Thyroid gland (tissue), 4 donors: ENCODE measurements at regions not wholly inside any gene's neighbourhood (a gene's known extent, or its start where the extent isn't known, plus 50 kb on each side); places are given as distances from the start of the nearest gene placed in this dataset.

Experiments used
- DNase-seq, 2 donors: peaks; one replicate each; pipeline ENCODE4 v3.0.0-alpha.2; 2019
- H3K27ac ChIP-seq, 3 donors: fragments of 200-600 bp; sonication (generic); 1 replicate in 2 of 3; 2 replicates in 1 of 3; pipeline ENCODE4 v1.5.1; 2016 to 2019; ENCODE audit warnings: mild to moderate bottlenecking in 1 of 3, moderate library complexity in 1 of 3
- H3K27me3 ChIP-seq: fragments of 200-600 bp; sonication (generic); one replicate; pipeline ENCODE4 v1.5.1; 2019
- H3K36me3 ChIP-seq, 2 donors: fragments of 200-600 bp; sonication (generic); one replicate each; pipeline ENCODE4 v1.5.1; 2016 to 2019
- H3K4me1 ChIP-seq, 2 donors: fragments of 200-600 bp; sonication (generic); one replicate each; pipeline ENCODE4 v1.5.1; 2017 to 2019
- H3K4me3 ChIP-seq, 3 donors: fragments of 200-600 bp; sonication (generic); replicated peaks in 1 of 3; 1 replicate in 2 of 3; 2 replicates in 1 of 3; pipeline ENCODE4 v1.5.1; 2016; ENCODE audit warnings: mild to moderate bottlenecking in 1 of 3
- H3K9me3 ChIP-seq: fragments of 200-600 bp; sonication (generic); one replicate; pipeline ENCODE4 v1.5.1; 2017
- CTCF ChIP-seq, 6 experiments: fragments of 200-600 bp in 3 of 6; fragments of 450-650 bp in 3 of 6; sonication (generic) in 3 of 6; IDR thresholded peaks; one replicate each; pipeline ENCODE4 v1.5.1; 2016 to 2019; ENCODE audit warnings: antibody characterized with exemption in 6 of 6, mild to moderate bottlenecking in 2 of 6, inconsistent platforms in 1 of 6, moderate library complexity in 1 of 6
- POLR2A ChIP-seq, 2 donors: fragments of 450-650 bp; IDR thresholded peaks; one replicate each; pipeline ENCODE4 v1.6.1; 2017; ENCODE audit warnings: antibody characterized with exemption in 2 of 2, mild to moderate bottlenecking in 2 of 2, moderate library complexity in 1 of 2
- WGBS, 2 donors: methylation state at CpG; one replicate each; pipeline ENCODE4 v1.1.5; 2017; 5-methylcytosine and 5-hydroxymethylcytosine counted together
- intact Hi-C: fragments of 100-400 bp; cut with DNase I; formaldehyde crosslinking; loops from one replicate; pipeline ENCODE4 v1.15.1; 2023

- no peak for DNase-seq
- no peaks in the 10 kb centered on the region for H3K9me3 ChIP-seq
- intact Hi-C loops = no loop called here
- 38 to 50% methylated on average over 4 of the region's 4 CpGs for WGBS, 2 donors
- H3K27ac ChIP-seq = no peak overlapping the region
- H3K27me3 ChIP-seq = no peaks in the 10 kb centered on the region
- no peak overlapping the region for H3K4me3 ChIP-seq
- H3K4me1 ChIP-seq = no peaks in the 10 kb centered on the region
- H3K36me3 ChIP-seq = no peaks in the 10 kb centered on the region
- TF ChIP-seq CTCF (IDR thresholded peaks at IDR 0.05) = no peak
- no peak for TF ChIP-seq POLR2A (IDR thresholded peaks at IDR 0.05)
Observed at GRCh38 chr1:4894566-4894965, 240.2 kb downstream of the AJAP1 start.

GRCh38 chr1:4880626-4881025 is 226.2 kb downstream of the AJAP1 start:
- intact Hi-C loops = no loop called here

GRCh38 chr1:4877426-4877825 is 223.0 kb downstream of the AJAP1 start:
- H3K9me3 ChIP-seq = no peaks in the 10 kb centered on the region
- no peaks in the 10 kb centered on the region for H3K4me1 ChIP-seq
- TF ChIP-seq CTCF (IDR thresholded peaks at IDR 0.05) (no peak), POLR2A (IDR thresholded peaks at IDR 0.05) (no peak)
- DNase-seq = no peak
- no peaks in the 10 kb centered on the region for H3K36me3 ChIP-seq
- 81 to 88% methylated on average over 3 of the region's 3 CpGs for WGBS, 2 donors
- H3K27ac ChIP-seq = no peak overlapping the region
- H3K27me3 ChIP-seq = no peaks in the 10 kb centered on the region
- no peak overlapping the region for H3K4me3 ChIP-seq
- intact Hi-C loops = no loop called here

More at GRCh38 chr1:4880626-4881025, 226.2 kb downstream of the AJAP1 start:
- no peak overlapping the region for H3K27ac ChIP-seq
- H3K9me3 ChIP-seq = no peaks in the 10 kb centered on the region
- TF ChIP-seq POLR2A (IDR thresholded peaks at IDR 0.05) = no peak
- TF ChIP-seq CTCF (IDR thresholded peaks at IDR 0.05) = no peak
- no peak for DNase-seq
- no peaks in the 10 kb centered on the region for H3K36me3 ChIP-seq
- H3K4me1 ChIP-seq = no peaks in the 10 kb centered on the region
- no peak overlapping the region for H3K4me3 ChIP-seq
- WGBS, 2 donors = 45 to 57% methylated on average over 8 of the region's 8 CpGs
- H3K27me3 ChIP-seq = no peaks in the 10 kb centered on the region

GRCh38 chr1:4871373-4871772 is 217.0 kb downstream of the AJAP1 start:
- Histone ChIP-seq H3K27ac (no peak overlapping the region), H3K27me3 (no peaks in the 10 kb centered on the region), H3K36me3 (no peaks in the 10 kb centered on the region), H3K9me3 (no peaks in the 10 kb centered on the region), H3K4me1 (no peaks in the 10 kb centered on the region), H3K4me3 (no peak overlapping the region)
- DNase-seq = no peak
- WGBS, 2 donors = 77 to 86% methylated on average over 3 of the region's 3 CpGs
- intact Hi-C loops = no loop called here
- no peak for TF ChIP-seq POLR2A (IDR thresholded peaks at IDR 0.05)
- no peak for TF ChIP-seq CTCF (IDR thresholded peaks at IDR 0.05)

- Histone ChIP-seq H3K9me3 (no peaks in the 10 kb centered on the region), H3K4me1 (no peaks in the 10 kb centered on the region), H3K4me3 (no peak overlapping the region), H3K27ac (no peak overlapping the region), H3K36me3 (no peaks in the 10 kb centered on the region), H3K27me3 (no peaks in the 10 kb centered on the region)
- 53 to 72% methylated on average over 2 of the region's 2 CpGs for WGBS, 2 donors
- TF ChIP-seq CTCF (IDR thresholded peaks at IDR 0.05) = no peak
- TF ChIP-seq POLR2A (IDR thresholded peaks at IDR 0.05) = no peak
- DNase-seq = no peak
- intact Hi-C loops = no loop called here
Observed at GRCh38 chr1:4868521-4868920, 214.1 kb downstream of the AJAP1 start.
